Gastroesophageal sphincter (tissue), 4 donors: ENCODE measurements at regions not wholly inside any gene's neighbourhood (a gene's known extent, or its start where the extent isn't known, plus 50 kb on each side); places are given as distances from the start of the nearest gene placed in this dataset.

Experiments
- ATAC-seq: fragments of 150-250 bp; one replicate; pipeline ENCODE4 v1.9.1; 2016; ENCODE audit warnings: mild to moderate bottlenecking, moderate library complexity
- H3K27ac ChIP-seq, 4 donors: fragments of 200-600 bp; sonication (generic) in 3 of 4; 1 replicate in 3 of 4; 2 replicates in 1 of 4; pipeline ENCODE4 v1.5.1; 2016 to 2019
- H3K27me3 ChIP-seq: fragments of 200-600 bp; sonication (generic); one replicate; pipeline ENCODE4 v1.5.1; 2019
- H3K36me3 ChIP-seq, 2 donors: fragments of 200-600 bp; sonication (generic); one replicate each; pipeline ENCODE4 v1.5.1; 2019; ENCODE audit warnings: control low read depth in 1 of 2
- H3K4me1 ChIP-seq, 3 donors: fragments of 200-600 bp; sonication (generic); 1 replicate in 2 of 3; 2 replicates in 1 of 3; pipeline ENCODE4 v1.5.1; 2016 to 2019; ENCODE audit warnings: control low read depth in 2 of 3
- H3K4me3 ChIP-seq, 2 donors: fragments of 200-600 bp; sonication (generic); one replicate each; pipeline ENCODE4 v1.5.1; 2019; ENCODE audit warnings: mild to moderate bottlenecking in 1 of 2, moderate library complexity in 1 of 2
- H3K9me3 ChIP-seq, 3 donors: fragments of 200-600 bp; sonication (generic); one replicate each; pipeline ENCODE4 v1.5.1; 2017 to 2019; ENCODE audit warnings: control low read depth in 2 of 3
- CTCF ChIP-seq, 4 experiments: fragments of 200-600 bp in 2 of 4; fragments of 450-650 bp in 2 of 4; sonication (generic) in 1 of 4; IDR thresholded peaks; one replicate each; pipeline ENCODE4 v1.5.1; 2017 to 2019; ENCODE audit warnings: antibody characterized with exemption in 4 of 4, mild to moderate bottlenecking in 2 of 4, moderate library complexity in 2 of 4
- EP300 ChIP-seq: sonication (generic); formaldehyde crosslinking; IDR thresholded peaks from one replicate; pipeline ENCODE4 v1.6.1; 2017; ENCODE audit warnings: antibody characterized with exemption, mild to moderate bottlenecking
- POLR2A ChIP-seq, 2 donors: fragments of 450-650 bp; IDR thresholded peaks; one replicate each; pipeline ENCODE4 v1.6.1; 2017; ENCODE audit warnings: antibody characterized with exemption in 2 of 2, mild to moderate bottlenecking in 2 of 2, moderate library complexity in 1 of 2
- POLR2AphosphoS5 ChIP-seq: sonication (generic); formaldehyde crosslinking; IDR thresholded peaks from one replicate; pipeline ENCODE4 v1.6.1; 2017; ENCODE audit warnings: antibody characterized with exemption
- WGBS, 2 donors: methylation state at CpG; one replicate each; pipeline ENCODE4 v1.1.5; 2018; ENCODE audit warnings: low coverage in 1 of 2; 5-methylcytosine and 5-hydroxymethylcytosine counted together

DNA sequence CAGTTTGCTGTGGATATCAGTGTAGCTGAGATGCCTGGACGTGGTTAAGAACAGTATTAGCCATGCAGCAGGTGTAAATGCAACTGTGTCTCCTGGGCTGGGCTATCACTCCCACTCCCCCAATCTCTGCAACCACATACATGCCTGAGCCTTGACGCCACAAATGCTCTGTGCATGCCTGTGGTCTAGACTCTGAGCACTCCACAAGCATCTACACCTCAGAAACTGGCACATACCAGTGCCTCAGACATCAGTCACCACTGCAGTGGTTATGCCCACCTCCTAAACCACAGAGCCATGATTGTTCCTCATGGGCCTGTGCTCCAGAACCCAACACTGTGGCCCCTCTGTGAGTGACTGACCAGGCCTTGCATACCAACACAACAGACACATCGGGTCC, 226.8 kb upstream of the ALG10 start:
- no peak for ATAC-seq
- Histone ChIP-seq H3K36me3 (no peaks in the 10 kb centered on the region), H3K4me3 (no peak overlapping the region), H3K27ac (no peak overlapping the region), H3K27me3 (no peaks in the 10 kb centered on the region), H3K4me1 (no peaks in the 10 kb centered on the region), H3K9me3 (peaks cover 0 to 8% (median 0%) of the 10 kb centered on the region in 3 donors)
- 44 to 80% methylated on average over 1 to 3 of the region's 3 CpGs for WGBS, 2 donors
- TF ChIP-seq CTCF (IDR thresholded peaks at IDR 0.05) = no peak
- no peak for TF ChIP-seq POLR2AphosphoS5
- TF ChIP-seq POLR2A (IDR thresholded peaks at IDR 0.05) = no peak
- no peak for TF ChIP-seq EP300

GRCh38 chr12:33813536-33813935, 208.8 kb upstream of the ALG10 start:
- H3K4me3 ChIP-seq = no peak overlapping the region
- no peak for ATAC-seq
- peaks cover 0 to 10% (median 0%) of the 10 kb centered on the region in 3 donors for H3K9me3 ChIP-seq
- H3K4me1 ChIP-seq = no peaks in the 10 kb centered on the region
- TF ChIP-seq POLR2AphosphoS5 = no peak
- no peak for TF ChIP-seq EP300
- TF ChIP-seq POLR2A (IDR thresholded peaks at IDR 0.05) = no peak
- TF ChIP-seq CTCF (IDR thresholded peaks at IDR 0.05) = no peak
- H3K36me3 ChIP-seq = no peaks in the 10 kb centered on the region
- 74% methylated on average over 2 of the region's 2 CpGs; no CpG with 5 or more reads in 1 of the 2 donors for WGBS, 2 donors
- no peaks in the 10 kb centered on the region for H3K27me3 ChIP-seq
- no peak overlapping the region for H3K27ac ChIP-seq

DNA sequence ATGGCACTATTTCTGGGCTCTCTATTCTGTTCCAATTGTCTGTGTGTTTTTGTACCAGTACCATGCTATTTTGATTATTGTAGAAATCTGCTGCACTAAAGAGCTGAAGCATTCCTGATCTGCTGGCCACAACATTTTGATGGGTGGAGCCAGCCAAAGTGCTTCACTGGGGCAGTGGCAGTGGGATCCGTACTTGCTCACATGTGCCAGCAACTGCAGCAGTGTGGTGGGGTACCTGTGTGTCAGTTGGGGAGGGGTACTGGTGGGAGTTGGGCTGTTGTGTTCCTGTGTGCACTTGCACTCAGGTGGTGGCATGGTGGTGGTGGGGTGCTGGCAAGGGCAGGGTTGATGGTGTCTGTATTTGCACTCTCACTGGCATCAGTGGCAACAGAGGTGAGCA, 204.6 kb upstream of the ALG10 start:
- Histone ChIP-seq H3K4me1 (no peaks in the 10 kb centered on the region), H3K36me3 (no peaks in the 10 kb centered on the region), H3K27me3 (no peaks in the 10 kb centered on the region), H3K9me3 (peaks cover 0 to 21% (median 0%) of the 10 kb centered on the region in 3 donors), H3K4me3 (no peak overlapping the region), H3K27ac (no peak overlapping the region)
- ATAC-seq = no peak
- no CpG with 5 or more reads among the region's 1 CpG for WGBS, 2 donors
- no peak for TF ChIP-seq POLR2AphosphoS5
- no peak for TF ChIP-seq CTCF (IDR thresholded peaks at IDR 0.05)
- TF ChIP-seq EP300 = no peak
- TF ChIP-seq POLR2A (IDR thresholded peaks at IDR 0.05) = no peak

GRCh38 chr12:33818313-33818712, 204.0 kb upstream of the ALG10 start:
- WGBS, 2 donors = 100% methylated on average over 2 of the region's 5 CpGs; no CpG with 5 or more reads in 1 of the 2 donors
- H3K9me3 ChIP-seq = peaks cover 0 to 21% (median 0%) of the 10 kb centered on the region in 3 donors
- no peak for ATAC-seq
- TF ChIP-seq POLR2AphosphoS5 (no peak), POLR2A (IDR thresholded peaks at IDR 0.05) (no peak), CTCF (IDR thresholded peaks at IDR 0.05) (no peak), EP300 (no peak)
- H3K27me3 ChIP-seq = no peaks in the 10 kb centered on the region
- H3K27ac ChIP-seq = no peak overlapping the region
- no peaks in the 10 kb centered on the region for H3K4me1 ChIP-seq
- H3K4me3 ChIP-seq = no peak overlapping the region
- no peaks in the 10 kb centered on the region for H3K36me3 ChIP-seq

GRCh38 chr12:33825442-33825841, 196.9 kb upstream of the ALG10 start:
- H3K27ac ChIP-seq = no peak overlapping the region
- WGBS, 2 donors = 58 to 66% methylated on average over 2 of the region's 2 CpGs
- H3K36me3 ChIP-seq = no peaks in the 10 kb centered on the region
- no peaks in the 10 kb centered on the region for H3K4me1 ChIP-seq
- ATAC-seq = no peak
- no peaks in the 10 kb centered on the region for H3K9me3 ChIP-seq
- no peak for TF ChIP-seq POLR2A (IDR thresholded peaks at IDR 0.05)
- H3K4me3 ChIP-seq = no peak overlapping the region
- H3K27me3 ChIP-seq = no peaks in the 10 kb centered on the region
